NCI-H460 (cell line): ENCODE measurements at regions not wholly inside any gene's neighbourhood (a gene's known extent, or its start where the extent isn't known, plus 50 kb on each side); places are given as distances from the start of the nearest gene placed in this dataset.
"Not testable (repeated sequence)": the region's sequence is repeated elsewhere in the genome, so short reads cannot be mapped to it uniquely, and the experiment has no call there.

ENCODE experiments used
- DNase-seq: peaks from one replicate; pipeline ENCODE4 v3.0.0-alpha.2; 2016; ENCODE audit warnings: low read depth; ENCODE audit errors: extremely low read depth

- not testable (repeated sequence) for DNase-seq
Measured at GRCh38 chr12:131268571-131268970, 314.9 kb downstream of the ADGRD1 start.

- no peak for DNase-seq
Measured at GRCh38 chr12:131269551-131269950, 315.8 kb downstream of the ADGRD1 start.

GRCh38 chr12:131269977-131270376 is 316.3 kb downstream of the ADGRD1 start:
- DNase-seq, result not testable (repeated sequence)

GRCh38 chr12:131271724-131272123 is 318.0 kb downstream of the ADGRD1 start:
- DNase-seq, result no peak

GRCh38 chr12:131272283-131272814 is 318.6 kb downstream of the ADGRD1 start:
- DNase-seq, result not testable (repeated sequence)

GRCh38 chr12:131273291-131273845 is 319.7 kb downstream of the ADGRD1 start:
- no peak for DNase-seq

- DNase-seq, result no peak
Measured at GRCh38 chr12:131274061-131274460, 320.4 kb downstream of the ADGRD1 start.

DNA sequence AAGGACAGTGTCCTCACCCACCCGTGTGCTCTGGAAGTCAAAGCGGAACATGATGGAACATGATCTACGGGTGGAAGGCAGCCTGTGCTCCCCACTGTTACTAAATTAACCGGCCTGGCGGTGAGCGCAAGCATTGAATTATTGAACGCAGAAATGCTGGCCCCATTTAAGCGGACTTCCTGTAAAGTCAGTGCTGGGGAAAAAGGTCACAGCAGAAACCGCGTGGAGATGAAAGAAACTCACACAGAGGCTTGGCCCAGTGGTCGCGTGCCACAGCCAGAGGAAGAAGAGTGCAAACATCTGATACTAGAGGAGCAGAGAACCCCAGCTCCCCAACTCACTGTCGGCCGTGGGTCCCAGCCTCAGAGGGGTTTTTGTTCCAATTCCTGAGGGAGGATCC is 321.2 kb downstream of the ADGRD1 start:
- no peak for DNase-seq

- DNase-seq, result no peak
Measured at GRCh38 chr12:131275824-131276223, 322.1 kb downstream of the ADGRD1 start.

DNA sequence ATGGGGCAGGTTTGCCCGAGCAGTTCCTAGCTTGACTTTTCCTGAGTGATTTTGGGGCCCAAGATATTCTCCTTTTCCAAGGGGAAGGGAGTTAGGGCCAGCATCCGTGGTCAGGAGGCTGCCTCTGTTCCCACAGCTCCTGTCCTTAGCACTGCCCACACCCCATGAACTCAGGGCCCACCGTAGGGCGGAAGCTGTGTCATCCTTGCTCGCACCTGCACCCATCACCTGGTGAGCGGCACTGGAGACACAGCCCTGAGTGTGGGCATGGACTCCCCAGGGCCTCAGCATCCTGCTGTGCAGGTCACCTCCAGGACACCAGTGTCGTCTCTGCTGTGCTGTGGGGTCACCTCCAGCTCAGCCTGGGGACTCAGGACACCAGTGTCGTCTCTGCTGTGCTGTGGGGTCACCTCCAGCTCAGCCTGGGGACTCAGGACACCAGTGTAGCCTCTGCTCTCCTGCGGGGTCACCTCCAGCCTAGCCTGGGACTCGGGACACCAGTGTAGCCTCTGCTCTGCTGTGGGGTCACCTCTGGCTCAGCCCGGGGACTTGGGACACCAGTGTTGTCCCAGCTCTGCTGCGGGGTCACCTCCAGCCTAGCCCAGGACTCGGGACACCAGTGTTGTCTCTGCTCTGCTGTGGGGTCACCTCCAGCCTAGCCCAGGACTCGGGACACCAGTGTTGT is 322.9 kb downstream of the ADGRD1 start:
- no peak for DNase-seq

- DNase-seq, result not testable (repeated sequence)
Measured at GRCh38 chr12:131277186-131278091, 323.7 kb downstream of the ADGRD1 start.

- DNase-seq, result not testable (repeated sequence)
Measured at GRCh38 chr12:131278451-131279115, 324.9 kb downstream of the ADGRD1 start.

- no peak for DNase-seq
Measured at GRCh38 chr12:131279281-131279921, 325.7 kb downstream of the ADGRD1 start.

- DNase-seq, result no peak
Measured at GRCh38 chr12:131280426-131280825, 326.7 kb downstream of the ADGRD1 start.

- no peak for DNase-seq
Measured at GRCh38 chr12:131281016-131281415, 327.3 kb downstream of the ADGRD1 start.

- DNase-seq, result no peak
Measured at GRCh38 chr12:131282292-131283080, 328.8 kb downstream of the ADGRD1 start.

DNA sequence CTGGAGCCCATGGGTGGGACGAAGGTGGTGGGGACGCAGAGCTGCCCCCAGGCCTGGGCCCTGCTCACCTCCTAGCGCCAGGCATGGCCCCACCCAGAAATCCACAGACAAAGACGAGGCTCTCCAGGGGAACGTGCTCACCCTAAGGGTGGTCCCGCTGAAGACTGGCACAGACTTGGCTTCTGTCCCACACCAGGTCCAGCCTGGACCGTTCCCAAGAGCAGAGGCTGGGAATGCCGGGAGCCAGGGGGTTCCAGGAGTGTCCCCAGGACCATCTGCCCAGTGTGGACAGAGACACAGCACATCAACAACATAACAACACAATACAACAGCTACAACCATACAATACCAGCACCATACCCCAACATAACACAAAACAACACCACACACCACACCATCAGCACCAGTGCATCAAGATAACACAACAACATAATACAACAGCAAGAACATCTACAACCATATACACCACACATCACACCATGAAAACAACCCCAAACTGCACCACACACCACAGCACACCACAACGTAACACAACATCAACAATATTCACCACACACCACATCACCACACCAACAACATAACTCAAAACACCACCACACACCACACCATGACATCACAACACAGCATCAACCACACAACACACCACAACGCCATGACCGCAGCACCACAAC is 329.6 kb downstream of the ADGRD1 start:
- no peak for DNase-seq

DNA sequence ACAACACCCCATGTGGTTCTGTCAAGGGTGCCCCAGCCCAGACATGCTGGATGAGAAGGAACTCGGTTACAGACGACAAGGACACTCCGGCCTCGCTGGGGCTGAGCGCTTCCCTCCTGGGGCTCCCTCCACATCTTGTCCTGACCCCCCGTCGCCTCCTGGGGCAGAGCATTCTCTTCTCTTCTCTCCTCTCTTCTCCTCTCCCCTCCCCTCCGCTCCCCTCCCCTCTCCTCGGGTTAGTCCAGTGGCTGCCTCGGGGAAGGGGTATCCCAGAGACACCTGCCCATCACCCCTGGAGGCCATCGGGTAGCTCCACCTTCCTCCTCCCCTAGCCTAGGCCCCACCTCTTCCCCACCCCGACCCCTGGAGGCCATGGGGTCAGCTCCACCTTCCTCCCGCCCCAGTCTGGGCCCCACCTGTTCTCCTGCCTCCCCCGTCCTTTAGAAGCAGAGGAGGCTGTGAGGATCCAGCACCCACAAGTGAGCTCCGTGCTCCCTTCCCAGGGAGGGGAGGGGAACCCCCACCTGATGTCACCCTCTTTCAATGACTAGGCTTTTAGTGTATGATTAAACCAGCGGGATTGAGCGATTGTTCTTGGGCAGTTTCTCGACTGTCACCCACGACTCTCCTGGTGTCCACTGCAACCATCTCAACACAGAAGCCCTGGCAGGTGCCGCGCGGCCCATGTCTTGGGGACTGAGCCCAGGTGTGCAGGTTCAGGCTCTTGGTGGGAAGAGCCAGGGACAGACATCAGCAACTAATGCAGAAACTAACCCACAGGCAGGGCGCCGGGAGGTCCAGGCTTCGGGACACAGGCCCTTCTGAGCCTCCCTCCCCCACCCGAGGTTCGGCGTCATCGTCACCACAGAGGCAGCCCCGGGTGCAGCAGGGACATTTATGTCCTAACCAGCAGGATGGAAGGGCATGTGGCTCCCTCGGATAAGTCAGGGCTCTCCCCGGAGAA is 330.4 kb downstream of the ADGRD1 start:
- not testable (repeated sequence) for DNase-seq
